Mucosa of descending colon (tissue), 3 donors: ENCODE measurements at regions not wholly inside any gene's neighbourhood (a gene's known extent, or its start where the extent isn't known, plus 50 kb on each side); places are given as distances from the start of the nearest gene placed in this dataset.
"Not testable (repeated sequence)": the region's sequence is repeated elsewhere in the genome, so short reads cannot be mapped to it uniquely, and the experiment has no call there.

ENCODE experiments used
- ATAC-seq: fragments of 200-7000 bp; cut with Tn5 transposase; one replicate; pipeline ENCODE4 v1.9.1; 2020; ENCODE audit warnings: mild to moderate bottlenecking, moderate library complexity
- DNase-seq, 3 donors: peaks; one replicate each; pipeline ENCODE4 v3.0.0-alpha.2; 2020
- H3K36me3 ChIP-seq: fragments of 200-600 bp; one replicate; pipeline ENCODE4 v1.8.0; 2021; ENCODE audit warnings: low read depth, mild to moderate bottlenecking
- H3K4me1 ChIP-seq: fragments of 200-600 bp; one replicate; pipeline ENCODE4 v1.8.0; 2021; ENCODE audit warnings: low read depth, mild to moderate bottlenecking
- H3K4me3 ChIP-seq: fragments of 200-600 bp; one replicate; pipeline ENCODE4 v1.8.0; 2021; ENCODE audit warnings: mild to moderate bottlenecking
- H3K9me3 ChIP-seq: fragments of 200-600 bp; one replicate; pipeline ENCODE4 v1.8.0; 2021; ENCODE audit warnings: mild to moderate bottlenecking
- CTCF ChIP-seq: fragments of 200-600 bp; IDR thresholded peaks from one replicate; pipeline ENCODE4 v1.8.0; 2022; ENCODE audit warnings: antibody characterized with exemption, mild to moderate bottlenecking
- intact Hi-C, 2 donors: fragments of 100-400 bp; cut with DNase I in 1 of 2; cut with micrococcal nuclease in 1 of 2; formaldehyde crosslinking; loops; one replicate each; pipeline versions ENCODE4 v1.11.0 to v1.11.1; 2022; cut with DNase I, micrococcal nuclease
- donor health status: DM: no; HTN: no; CAD: no; lungs with moderate emphysema.
- donor health status: DM: no; HTN: no; CAD: no.
- donor health status: DM: no; HTN: yes; CAD: no.

GRCh38 chr1:188817814-188818213 is 1659.8 kb downstream of the BRINP3 start:
- DNase-seq (no peak), ATAC-seq (no peak)
- intact Hi-C loops = no loop called here
- Histone ChIP-seq H3K36me3 (no peaks in the 10 kb centered on the region), H3K4me3 (no peak overlapping the region), H3K4me1 (no peaks in the 10 kb centered on the region), H3K9me3 (peaks cover 3% of the 10 kb centered on the region)
- no peak for TF ChIP-seq CTCF

GRCh38 chr1:188822248-188822647 is 1655.4 kb downstream of the BRINP3 start:
- intact Hi-C loops = no loop called here
- no peaks in the 10 kb centered on the region for H3K9me3 ChIP-seq
- H3K4me3 ChIP-seq = no peak overlapping the region
- DNase-seq = no peak
- no peaks in the 10 kb centered on the region for H3K4me1 ChIP-seq
- no peaks in the 10 kb centered on the region for H3K36me3 ChIP-seq
- no peak for TF ChIP-seq CTCF
- no peak for ATAC-seq

- TF ChIP-seq CTCF = no peak
- DNase-seq (no peak), ATAC-seq (no peak)
- H3K36me3 ChIP-seq = no peaks in the 10 kb centered on the region
- H3K4me1 ChIP-seq = no peaks in the 10 kb centered on the region
- no peak overlapping the region for H3K4me3 ChIP-seq
- no peaks in the 10 kb centered on the region for H3K9me3 ChIP-seq
- intact Hi-C loops = no loop called here
Measured at GRCh38 chr1:188825471-188825870, 1652.2 kb downstream of the BRINP3 start.

GRCh38 chr1:188826800-188827199 is 1650.9 kb downstream of the BRINP3 start:
- Histone ChIP-seq H3K4me1 (no peaks in the 10 kb centered on the region), H3K9me3 (no peaks in the 10 kb centered on the region), H3K36me3 (no peaks in the 10 kb centered on the region), H3K4me3 (no peak overlapping the region)
- no peak for TF ChIP-seq CTCF
- no peak for ATAC-seq
- DNase-seq = no peak
- intact Hi-C loops = no loop called here

GRCh38 chr1:188827400-188827799 is 1650.3 kb downstream of the BRINP3 start:
- intact Hi-C loops = no loop called here
- Histone ChIP-seq H3K36me3 (no peaks in the 10 kb centered on the region), H3K4me3 (no peak overlapping the region), H3K4me1 (no peaks in the 10 kb centered on the region), H3K9me3 (no peaks in the 10 kb centered on the region)
- ATAC-seq (no peak), DNase-seq (no peak)
- TF ChIP-seq CTCF = no peak

GRCh38 chr1:188841111-188841696 is 1636.5 kb downstream of the BRINP3 start:
- peaks cover 16% of the 10 kb centered on the region for H3K9me3 ChIP-seq
- H3K4me3 ChIP-seq, DNase-seq, ATAC-seq, H3K36me3 ChIP-seq, H3K4me1 ChIP-seq, intact Hi-C loops: not testable (repeated sequence)
